ENCODE measurements at regions not wholly inside any gene's neighbourhood (a gene's known extent, or its start where the extent isn't known, plus 50 kb on each side); places are given as distances from the start of the nearest gene placed in this dataset.

DNA sequence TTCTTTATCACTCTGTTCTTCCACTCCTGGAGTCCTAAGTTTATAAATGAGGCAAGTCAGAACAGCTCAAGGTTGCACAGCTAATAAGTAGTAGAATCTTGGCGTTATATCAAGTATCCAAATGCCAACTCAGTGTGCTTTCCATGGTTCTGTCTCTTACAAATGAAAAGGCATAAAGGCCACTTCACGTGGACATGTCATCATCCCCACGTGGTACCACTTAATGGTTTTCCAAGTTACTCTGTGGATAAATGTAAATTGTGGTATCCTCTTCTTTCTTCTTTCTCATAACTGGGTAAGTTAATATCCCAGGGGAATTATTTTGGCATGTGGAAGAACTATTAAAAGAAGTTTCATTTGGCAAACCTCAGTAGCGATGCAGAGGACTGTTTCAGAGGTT is 131.5 kb upstream of the L3MBTL4 start:
- ATAC-seq, result no peak
- H3K9me3 Mint-ChIP-seq, result no peaks in the 10 kb centered on the region
- H3K27ac Mint-ChIP-seq, result no peak overlapping the region
- no peaks in the 10 kb centered on the region for H3K4me1 Mint-ChIP-seq (ENCODE audit: low read depth in 2 of 2)
- peaks cover 6 to 17% of the 10 kb centered on the region in 2 donors for H3K27me3 Mint-ChIP-seq
- no peak for DNase-seq (ENCODE audit: low spot score)
- no peak overlapping the region for H3K4me3 Mint-ChIP-seq
- H3K36me3 Mint-ChIP-seq, result no peaks in the 10 kb centered on the region

DNA sequence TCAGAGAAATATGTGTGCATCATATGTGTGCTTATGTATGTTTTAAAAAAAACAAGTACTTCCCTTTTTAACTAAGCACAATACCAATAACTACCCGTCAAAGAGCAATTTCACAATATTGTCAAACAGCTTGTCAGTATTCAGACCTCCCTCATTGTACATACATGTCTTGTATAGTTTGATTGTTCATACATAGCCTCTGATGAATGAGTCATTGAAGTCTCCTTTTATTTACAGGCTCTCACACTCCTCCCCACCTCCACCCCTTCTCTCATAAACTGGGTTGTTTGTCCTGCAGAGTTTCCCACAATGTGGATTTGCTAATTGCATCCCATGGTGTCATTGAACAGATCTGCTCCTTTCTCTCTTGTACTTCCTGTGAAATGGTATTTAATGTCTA is 132.8 kb upstream of the L3MBTL4 start:
- Mint-ChIP-seq H3K27me3 (peaks cover 6 to 19% of the 10 kb centered on the region in 2 donors), H3K27ac (no peak overlapping the region), H3K4me1 (ENCODE audit: low read depth in 2 of 2) (no peaks in the 10 kb centered on the region), H3K4me3 (no peak overlapping the region), H3K9me3 (no peaks in the 10 kb centered on the region), H3K36me3 (no peaks in the 10 kb centered on the region)
- DNase-seq (ENCODE audit: low spot score), result no peak
- no peak for ATAC-seq

DNA sequence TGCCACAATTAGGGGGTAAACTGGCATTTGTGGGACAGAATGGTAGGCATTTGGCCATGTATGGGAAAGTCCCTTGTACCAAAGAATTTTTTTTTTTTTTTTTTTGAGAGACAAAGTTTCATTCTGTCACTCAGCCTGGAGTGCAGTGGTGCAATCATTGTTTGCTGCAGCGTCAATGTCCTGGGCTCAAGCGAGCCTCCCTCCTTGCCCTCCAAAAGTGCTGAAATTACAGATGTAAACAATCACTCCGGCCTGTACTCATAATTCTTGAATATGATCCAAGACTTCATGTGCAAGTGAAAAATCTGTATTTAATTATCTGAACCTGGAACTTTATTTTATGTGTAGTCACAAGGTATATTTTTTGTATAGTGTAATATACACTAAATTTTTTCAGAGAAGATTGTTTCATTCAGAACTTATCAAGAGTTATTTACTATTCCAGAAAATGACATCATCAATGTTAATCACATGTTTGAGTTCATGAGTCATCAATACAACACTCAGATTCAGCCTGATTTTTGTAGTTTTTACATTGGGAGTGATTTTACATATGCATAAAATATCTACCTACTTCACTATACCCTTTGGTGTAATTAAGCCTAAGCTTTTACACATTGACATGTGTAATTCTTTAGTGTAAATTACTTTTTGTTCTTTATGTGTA is 138.7 kb upstream of the L3MBTL4 start:
- no peak overlapping the region for H3K4me3 Mint-ChIP-seq
- DNase-seq (ENCODE audit: low spot score) (no peak), ATAC-seq (no peak)
- no peaks in the 10 kb centered on the region for H3K4me1 Mint-ChIP-seq (ENCODE audit: low read depth in 2 of 2)
- no peaks in the 10 kb centered on the region for H3K9me3 Mint-ChIP-seq
- no peaks in the 10 kb centered on the region for H3K36me3 Mint-ChIP-seq
- no peak overlapping the region for H3K27ac Mint-ChIP-seq
- peaks cover 0 to 14% of the 10 kb centered on the region in 2 donors for H3K27me3 Mint-ChIP-seq

DNA sequence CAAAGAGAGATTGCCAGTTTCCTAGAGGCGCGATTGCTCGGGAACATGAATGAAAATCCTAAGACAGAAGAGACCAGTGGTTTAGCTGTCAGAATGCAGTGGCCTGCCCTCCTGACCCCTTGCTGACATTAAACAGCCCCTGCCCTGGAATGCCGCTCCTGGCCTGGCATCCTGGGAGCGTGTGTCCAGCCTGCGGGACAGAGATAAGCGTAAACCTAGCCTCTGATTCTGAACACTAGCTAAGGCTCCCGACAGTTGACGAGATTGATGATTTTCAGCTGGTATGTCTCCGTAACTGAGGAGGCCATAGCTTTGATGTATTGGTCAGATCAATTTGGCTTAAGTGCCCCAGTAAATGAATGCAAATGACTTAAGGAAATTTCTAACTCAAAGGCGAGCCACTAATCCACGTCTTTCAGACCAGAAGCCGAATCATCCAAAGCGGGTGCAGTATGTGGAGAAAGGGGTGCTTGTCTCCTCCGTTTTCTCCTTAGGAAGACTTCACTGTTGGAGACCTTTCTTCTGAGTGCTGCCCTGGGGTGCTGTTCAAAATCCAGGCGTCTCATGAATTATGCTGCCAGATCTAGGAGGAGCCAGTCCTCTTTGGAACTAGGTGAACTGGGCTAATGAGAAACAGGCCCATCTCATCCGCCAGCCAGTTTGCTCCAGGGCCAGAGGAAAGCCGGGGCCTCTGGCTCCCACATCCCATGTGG is 142.5 kb upstream of the L3MBTL4 start:
- DNase-seq (ENCODE audit: low spot score) (no peak), ATAC-seq (no peak)
- H3K36me3 Mint-ChIP-seq, result no peaks in the 10 kb centered on the region
- H3K4me1 Mint-ChIP-seq (ENCODE audit: low read depth in 2 of 2), result no peaks in the 10 kb centered on the region
- no peak overlapping the region for H3K4me3 Mint-ChIP-seq
- no peak overlapping the region for H3K27ac Mint-ChIP-seq
- H3K27me3 Mint-ChIP-seq, result peaks cover 0 to 7% of the 10 kb centered on the region in 2 donors
- no peaks in the 10 kb centered on the region for H3K9me3 Mint-ChIP-seq

DNA sequence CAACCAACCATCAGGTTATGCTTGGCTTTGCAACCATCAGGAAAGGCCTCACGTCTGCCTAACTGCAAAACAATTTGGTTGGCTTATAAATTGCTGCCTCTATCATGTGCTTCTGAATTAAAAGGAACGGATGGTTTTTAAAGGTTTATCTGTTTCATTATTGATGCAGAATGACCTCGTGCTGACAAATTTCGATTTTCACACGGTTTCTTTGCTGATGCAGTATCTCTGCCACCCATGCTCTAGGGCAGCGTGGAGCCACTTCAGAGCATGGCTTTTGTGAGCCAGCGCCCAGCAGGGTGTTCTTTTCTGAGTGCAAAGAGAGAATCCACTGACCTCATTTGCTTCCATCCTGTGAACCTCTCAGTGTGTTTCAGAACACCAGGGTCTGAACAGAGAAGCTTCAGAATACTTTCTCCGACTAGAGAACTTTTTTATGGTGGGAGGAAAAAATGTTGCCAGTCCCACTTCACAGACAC is 143.1 kb upstream of the L3MBTL4 start:
- DNase-seq (ENCODE audit: low spot score) (no peak), ATAC-seq (no peak)
- Mint-ChIP-seq H3K9me3 (no peaks in the 10 kb centered on the region), H3K27me3 (peaks cover 0 to 7% of the 10 kb centered on the region in 2 donors), H3K36me3 (no peaks in the 10 kb centered on the region), H3K4me1 (ENCODE audit: low read depth in 2 of 2) (no peaks in the 10 kb centered on the region), H3K4me3 (no peak overlapping the region), H3K27ac (no peak overlapping the region)

DNA sequence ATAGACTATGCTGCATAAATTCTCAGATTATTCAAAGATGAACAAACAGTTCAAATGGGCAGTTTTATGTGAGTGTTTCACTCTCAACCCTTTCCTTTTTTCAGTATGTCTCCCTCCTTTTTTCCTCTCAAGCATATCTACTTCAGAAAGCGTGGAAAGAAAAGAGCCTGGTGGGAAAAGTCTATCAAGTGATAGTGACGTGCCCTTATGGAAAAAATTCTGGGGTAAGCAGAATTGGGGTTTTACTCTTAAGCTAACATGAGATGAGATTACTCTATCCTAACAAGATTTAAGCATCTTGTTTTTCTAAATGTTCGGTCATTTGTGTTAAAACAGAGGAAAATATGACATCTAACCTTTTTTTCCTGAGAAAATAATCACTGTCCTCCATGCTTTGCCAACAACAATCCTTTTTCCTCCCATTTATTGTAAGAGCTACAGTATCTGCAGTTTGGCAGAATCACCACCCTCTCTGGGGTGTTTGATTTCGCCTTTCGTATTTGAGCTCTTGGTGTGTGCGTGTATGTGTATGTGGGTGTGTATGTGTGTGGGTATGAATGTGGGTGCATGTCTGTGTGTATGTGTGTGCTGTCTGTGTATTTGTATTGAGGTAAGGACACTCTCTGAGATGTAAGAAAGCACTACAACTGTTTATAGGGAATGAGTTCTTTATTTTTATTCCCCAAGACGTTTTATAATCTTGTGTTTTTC is 143.9 kb upstream of the L3MBTL4 start:
- Mint-ChIP-seq H3K9me3 (no peaks in the 10 kb centered on the region), H3K27me3 (peaks cover 0 to 7% of the 10 kb centered on the region in 2 donors), H3K36me3 (no peaks in the 10 kb centered on the region), H3K4me1 (ENCODE audit: low read depth in 2 of 2) (no peaks in the 10 kb centered on the region), H3K27ac (no peak overlapping the region), H3K4me3 (no peak overlapping the region)
- ATAC-seq (no peak), DNase-seq (ENCODE audit: low spot score) (no peak)

DNA sequence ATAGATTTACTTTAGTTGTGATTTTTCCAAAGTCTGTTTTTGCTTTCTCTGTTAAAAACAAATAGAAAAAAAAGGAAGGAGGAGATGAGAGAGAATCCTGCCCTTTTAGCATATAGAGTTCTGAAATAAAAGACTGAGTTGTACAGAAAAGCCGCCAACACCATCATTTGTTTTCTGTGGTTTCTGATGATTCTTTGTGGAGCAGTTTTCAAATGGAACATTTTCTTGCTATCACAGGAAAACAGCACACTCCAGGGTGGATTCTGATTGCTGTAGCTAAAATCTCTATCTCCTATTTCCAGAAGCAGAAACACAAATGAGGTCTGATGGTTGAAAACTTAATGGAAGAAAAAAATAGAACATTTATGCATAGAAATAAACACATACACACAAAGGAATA is 144.6 kb upstream of the L3MBTL4 start:
- no peak overlapping the region for H3K4me3 Mint-ChIP-seq
- H3K9me3 Mint-ChIP-seq, result no peaks in the 10 kb centered on the region
- ATAC-seq (no peak), DNase-seq (ENCODE audit: low spot score) (no peak)
- no peaks in the 10 kb centered on the region for H3K36me3 Mint-ChIP-seq
- H3K27me3 Mint-ChIP-seq, result peaks cover 2 to 7% of the 10 kb centered on the region in 2 donors
- H3K4me1 Mint-ChIP-seq (ENCODE audit: low read depth in 2 of 2), result no peaks in the 10 kb centered on the region
- H3K27ac Mint-ChIP-seq, result no peak overlapping the region

DNA sequence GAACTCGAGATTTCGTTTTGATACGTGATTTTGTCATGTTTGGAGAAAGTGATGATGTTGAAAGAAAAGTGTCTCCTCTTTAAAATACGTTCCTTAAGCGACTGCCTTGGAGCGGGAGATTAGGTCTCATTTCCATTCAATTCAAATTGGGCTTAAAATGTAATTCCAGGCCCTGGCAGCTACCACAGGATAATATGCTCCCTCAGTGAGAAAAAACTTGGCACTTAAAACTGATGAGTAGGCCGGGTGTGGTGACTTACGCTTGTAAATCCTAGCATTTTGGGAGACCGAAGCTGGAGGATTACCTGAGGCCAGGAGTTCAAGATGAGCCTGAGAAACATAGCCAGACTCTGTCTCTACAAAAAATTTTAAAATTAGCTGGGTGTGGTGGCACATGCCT is 146.3 kb upstream of the L3MBTL4 start:
- Mint-ChIP-seq H3K4me1 (ENCODE audit: low read depth in 2 of 2) (no peaks in the 10 kb centered on the region), H3K27me3 (peaks cover 0 to 2% of the 10 kb centered on the region in 2 donors), H3K36me3 (no peaks in the 10 kb centered on the region), H3K9me3 (no peaks in the 10 kb centered on the region), H3K4me3 (no peak overlapping the region), H3K27ac (no peak overlapping the region)
- ATAC-seq, result no peak
- no peak for DNase-seq (ENCODE audit: low spot score)

DNA sequence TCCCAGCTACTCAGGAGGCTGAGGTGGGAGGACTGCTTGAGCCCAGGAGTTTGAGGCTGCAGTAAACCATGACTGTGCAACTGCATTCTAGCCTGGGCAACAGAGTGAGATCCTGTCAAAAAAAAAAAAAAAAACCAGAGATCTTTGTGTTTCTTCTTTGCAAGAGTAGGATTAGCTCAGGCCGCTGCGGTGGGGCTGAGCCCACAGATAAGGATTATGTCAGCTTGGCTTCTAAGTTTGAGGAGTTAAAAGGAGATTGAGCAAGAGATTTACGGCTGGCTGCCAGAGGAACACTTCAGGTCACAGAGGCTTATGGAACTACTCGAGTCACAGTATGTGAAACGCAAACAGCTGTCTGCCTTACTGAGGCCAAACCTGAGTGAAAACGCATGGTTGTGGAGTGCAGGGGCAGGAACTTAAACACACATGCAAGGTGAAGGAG is 146.7 kb upstream of the L3MBTL4 start:
- Mint-ChIP-seq H3K27ac (no peak overlapping the region), H3K27me3 (peaks cover 0 to 2% of the 10 kb centered on the region in 2 donors), H3K9me3 (no peaks in the 10 kb centered on the region), H3K36me3 (no peaks in the 10 kb centered on the region), H3K4me1 (ENCODE audit: low read depth in 2 of 2) (no peaks in the 10 kb centered on the region), H3K4me3 (no peak overlapping the region)
- ATAC-seq (no peak), DNase-seq (ENCODE audit: low spot score) (no peak)

DNA sequence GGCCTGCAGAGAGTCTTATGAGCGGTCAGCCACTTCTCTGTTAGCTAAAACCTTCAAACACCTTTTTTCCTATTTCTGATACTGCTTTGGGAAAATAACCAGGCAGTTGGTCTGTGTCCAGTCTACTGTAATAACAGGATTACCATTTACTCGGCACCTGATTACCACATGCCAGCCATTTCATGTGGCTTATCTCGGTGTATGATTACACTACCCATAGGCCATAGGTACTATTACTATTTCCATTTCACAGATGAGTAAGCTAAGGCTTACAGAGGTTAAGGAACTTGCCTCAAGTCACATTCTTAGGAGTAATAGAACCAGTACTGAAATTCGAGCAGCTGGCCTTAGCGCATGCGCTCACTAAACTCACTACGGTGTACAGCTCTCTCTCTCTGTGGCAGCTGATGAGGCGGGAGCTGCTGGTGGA is 147.2 kb upstream of the L3MBTL4 start:
- H3K36me3 Mint-ChIP-seq, result no peaks in the 10 kb centered on the region
- DNase-seq (ENCODE audit: low spot score) (no peak), ATAC-seq (no peak)
- H3K9me3 Mint-ChIP-seq, result no peaks in the 10 kb centered on the region
- peaks cover 0 to 2% of the 10 kb centered on the region in 2 donors for H3K27me3 Mint-ChIP-seq
- H3K4me1 Mint-ChIP-seq (ENCODE audit: low read depth in 2 of 2), result no peaks in the 10 kb centered on the region
- no peak overlapping the region for H3K27ac Mint-ChIP-seq
- H3K4me3 Mint-ChIP-seq, result no peak overlapping the region

DNA sequence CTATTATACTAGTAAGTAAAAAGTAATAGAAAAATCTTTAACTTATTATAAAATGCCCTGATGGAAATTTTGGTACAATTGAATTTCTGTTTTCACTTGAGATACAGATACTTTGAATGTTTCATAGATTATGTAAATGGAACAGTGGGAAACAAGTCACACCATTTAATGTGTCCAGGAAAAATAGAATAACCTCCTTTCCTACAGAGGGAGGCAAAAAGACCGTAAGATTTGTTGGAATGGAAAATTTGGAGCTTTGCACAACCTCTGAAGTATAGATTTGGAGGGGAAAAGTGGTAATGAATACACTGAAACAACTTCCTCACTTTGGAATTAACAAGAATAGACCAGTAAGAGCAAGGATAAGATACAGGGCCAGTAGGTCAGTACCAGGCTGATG is 149.2 kb upstream of the L3MBTL4 start:
- DNase-seq (ENCODE audit: low spot score), result no peak
- no peak overlapping the region for H3K27ac Mint-ChIP-seq
- ATAC-seq, result no peak
- H3K9me3 Mint-ChIP-seq, result peaks cover 4% of the 10 kb centered on the region
- H3K4me3 Mint-ChIP-seq, result no peak overlapping the region
- H3K27me3 Mint-ChIP-seq, result peaks cover 0 to 2% of the 10 kb centered on the region in 2 donors
- H3K4me1 Mint-ChIP-seq (ENCODE audit: low read depth in 2 of 2), result no peaks in the 10 kb centered on the region
- no peaks in the 10 kb centered on the region for H3K36me3 Mint-ChIP-seq

DNA sequence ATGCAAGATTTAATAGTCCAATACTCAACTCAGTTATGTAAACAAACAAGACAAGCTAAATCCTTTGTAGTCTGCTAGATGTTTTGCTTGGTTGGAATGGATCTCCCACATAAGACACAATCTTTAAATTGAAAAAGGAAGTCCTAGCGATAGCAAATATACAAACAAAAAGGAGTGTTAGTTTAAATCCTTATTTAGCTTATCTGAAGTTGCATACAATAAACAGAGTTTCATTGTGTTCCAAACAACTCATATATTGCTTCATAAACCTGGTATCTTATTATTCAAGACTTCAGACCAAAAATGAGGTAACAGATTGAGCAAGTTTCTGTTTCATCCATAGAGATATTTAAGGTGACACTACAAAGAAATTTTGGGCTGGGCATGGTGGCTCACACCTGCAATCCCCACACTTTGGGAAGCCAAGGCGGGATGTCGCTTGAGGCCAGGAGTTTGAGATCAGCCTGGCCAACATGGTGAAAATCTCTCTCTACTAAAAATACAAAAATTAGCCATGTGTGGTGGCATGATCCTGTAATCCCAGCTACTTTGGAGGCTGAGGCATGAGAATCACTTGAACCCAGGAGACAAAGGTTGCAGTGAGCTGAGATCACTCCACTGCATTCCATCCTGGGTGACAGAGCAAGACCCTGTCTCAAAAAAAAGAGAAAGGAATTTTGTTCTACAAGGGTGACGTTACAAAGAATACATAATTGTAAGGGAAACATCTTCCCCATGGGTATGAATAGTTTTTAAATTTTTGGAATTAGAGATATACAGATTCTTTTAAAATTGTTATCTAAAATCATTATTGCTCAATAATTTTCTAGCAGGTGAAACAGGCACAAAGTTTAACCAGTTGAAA is 150.5 kb upstream of the L3MBTL4 start:
- H3K4me3 Mint-ChIP-seq, result no peak overlapping the region
- peaks cover 0 to 2% of the 10 kb centered on the region in 2 donors for H3K27me3 Mint-ChIP-seq
- H3K4me1 Mint-ChIP-seq (ENCODE audit: low read depth in 2 of 2), result no peaks in the 10 kb centered on the region
- no peaks in the 10 kb centered on the region for H3K36me3 Mint-ChIP-seq
- ATAC-seq (no peak), DNase-seq (ENCODE audit: low spot score) (no peak)
- H3K9me3 Mint-ChIP-seq, result peaks cover 4% of the 10 kb centered on the region
- H3K27ac Mint-ChIP-seq, result no peak overlapping the region

DNA sequence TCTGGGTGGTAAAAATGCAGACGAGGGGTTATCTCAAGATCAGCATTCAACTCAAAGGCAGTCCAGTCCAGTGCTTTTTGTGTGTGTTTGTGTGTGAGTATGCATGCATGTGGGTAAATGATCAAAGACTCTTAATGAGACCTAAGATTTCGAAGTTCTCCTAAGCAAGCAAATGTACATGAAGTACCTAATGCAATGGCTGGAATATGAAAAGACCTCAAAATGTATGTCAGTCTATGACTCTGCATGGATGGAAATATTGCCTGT is 151.0 kb upstream of the L3MBTL4 start:
- no peak for ATAC-seq
- peaks cover 0 to 2% of the 10 kb centered on the region in 2 donors for H3K27me3 Mint-ChIP-seq
- no peak overlapping the region for H3K27ac Mint-ChIP-seq
- peaks cover 4% of the 10 kb centered on the region for H3K9me3 Mint-ChIP-seq
- H3K36me3 Mint-ChIP-seq, result no peaks in the 10 kb centered on the region
- no peak for DNase-seq (ENCODE audit: low spot score)
- H3K4me3 Mint-ChIP-seq, result no peak overlapping the region
- no peaks in the 10 kb centered on the region for H3K4me1 Mint-ChIP-seq (ENCODE audit: low read depth in 2 of 2)
